HFFc6 (cell line): ENCODE measurements at regions not wholly inside any gene's neighbourhood (a gene's known extent, or its start where the extent isn't known, plus 50 kb on each side); places are given as distances from the start of the nearest gene placed in this dataset.

ENCODE experiments used
- DNase-seq: peaks from one replicate; pipeline ENCODE4 v3.0.0-alpha.2; 2018
- H3K27ac Mint-ChIP-seq: 2 replicates; pipeline ENCODE4 v1.8.0; 2020; ENCODE audit warnings: mild to moderate bottlenecking, mixed read lengths
- H3K27me3 Mint-ChIP-seq: 2 replicates; pipeline ENCODE4 v1.8.0; 2021; ENCODE audit warnings: mild to moderate bottlenecking, moderate library complexity, mixed read lengths; ENCODE audit not compliant: insufficient read depth
- H3K36me3 Mint-ChIP-seq: 2 replicates; pipeline ENCODE4 v1.8.0; 2021; ENCODE audit warnings: low read depth, mixed read lengths
- H3K4me1 Mint-ChIP-seq: 2 replicates; pipeline ENCODE4 v1.8.0; 2020; ENCODE audit warnings: low read depth, mixed read lengths
- H3K4me3 Mint-ChIP-seq: 2 replicates; pipeline ENCODE4 v1.8.0; 2020; ENCODE audit warnings: mild to moderate bottlenecking, moderate library complexity, mixed read lengths
- H3K9me3 Mint-ChIP-seq: 2 replicates; pipeline ENCODE4 v1.8.0; 2020; ENCODE audit warnings: mild to moderate bottlenecking, mixed read lengths
- CTCF ChIP-seq: fragments of 200-600 bp; sonication (generic); IDR thresholded peaks from 2 replicates; pipeline ENCODE4 v1.5.0; 2021; ENCODE audit warnings: antibody characterized with exemption, mild to moderate bottlenecking

DNA sequence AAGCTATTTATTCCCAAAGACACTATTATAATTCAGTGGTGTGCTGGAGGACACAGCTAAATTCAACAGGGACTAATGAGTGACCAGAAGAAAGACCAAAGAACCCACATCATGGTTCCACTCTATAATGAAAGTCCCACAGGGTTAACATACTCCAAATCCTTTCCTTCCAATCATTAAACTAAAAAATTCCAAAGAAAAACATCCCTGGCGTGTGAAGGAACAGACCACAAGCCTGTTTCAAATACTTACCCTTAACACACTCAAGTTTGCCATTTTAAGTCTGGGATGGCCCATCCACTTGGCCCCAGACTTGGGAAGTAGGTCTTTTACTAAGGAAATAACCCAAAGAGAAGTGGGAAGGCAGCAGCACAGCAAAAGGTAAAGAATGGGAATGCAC is 150.1 kb upstream of the CCDC150 start:
- Mint-ChIP-seq H3K27me3 (no peaks in the 10 kb centered on the region), H3K9me3 (no peaks in the 10 kb centered on the region; the same call in 1 of the 2 replicates), H3K27ac (no peak overlapping the region), H3K36me3 (peaks cover 11% of the 10 kb centered on the region; the same call in 1 of the 2 replicates), H3K4me3 (no peak overlapping the region), H3K4me1 (peaks cover 12% of the 10 kb centered on the region)
- TF ChIP-seq CTCF, result no peak
- DNase-seq, result no peak

- no peaks in the 10 kb centered on the region; the same call in 1 of the 2 replicates for H3K9me3 Mint-ChIP-seq
- H3K27me3 Mint-ChIP-seq, result no peaks in the 10 kb centered on the region
- H3K4me3 Mint-ChIP-seq, result no peak overlapping the region
- H3K27ac Mint-ChIP-seq, result no peak overlapping the region
- peaks cover 7% of the 10 kb centered on the region; the same call in 1 of the 2 replicates for H3K4me1 Mint-ChIP-seq
- TF ChIP-seq CTCF, result no peak
- no peak for DNase-seq
- H3K36me3 Mint-ChIP-seq, result peaks cover 6% of the 10 kb centered on the region; the same call in 1 of the 2 replicates
These were observed 146.6 kb upstream of the CCDC150 start for GRCh38 chr2:196492946-196493345.

GRCh38 chr2:196498962-196499361 is 140.6 kb upstream of the CCDC150 start:
- Mint-ChIP-seq H3K27ac (no peak overlapping the region), H3K4me3 (no peak overlapping the region), H3K4me1 (peaks cover 14% of the 10 kb centered on the region)

DNA sequence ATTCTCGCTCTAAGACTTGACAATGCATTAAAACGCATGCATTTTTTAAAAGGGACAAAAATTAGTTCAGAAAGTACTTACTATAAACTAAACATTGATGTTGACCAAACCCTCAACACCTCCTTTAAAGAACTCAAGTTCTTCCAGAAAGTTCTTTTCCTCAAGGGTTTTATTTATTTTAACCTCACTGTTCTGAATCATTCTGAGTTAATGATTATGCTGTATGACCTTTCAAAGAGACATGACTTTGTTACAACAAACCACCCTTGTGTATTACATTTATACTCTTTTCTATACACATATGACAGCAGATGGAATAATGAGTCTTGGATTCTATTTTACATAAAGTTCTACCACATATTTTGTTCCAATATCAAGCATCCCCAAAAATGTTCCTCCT is 139.8 kb upstream of the CCDC150 start:
- no peak for DNase-seq
- no peak for TF ChIP-seq CTCF
- Mint-ChIP-seq H3K27ac (no peak overlapping the region), H3K4me1 (peaks cover 14% of the 10 kb centered on the region), H3K4me3 (no peak overlapping the region), H3K36me3 (peaks cover 14% of the 10 kb centered on the region), H3K27me3 (no peaks in the 10 kb centered on the region; the same call in 1 of the 2 replicates), H3K9me3 (peaks cover 16% of the 10 kb centered on the region)

More at GRCh38 chr2:196498962-196499361, 140.6 kb upstream of the CCDC150 start:
- H3K27me3 Mint-ChIP-seq, result no peaks in the 10 kb centered on the region; the same call in 1 of the 2 replicates
- peaks cover 18% of the 10 kb centered on the region for H3K36me3 Mint-ChIP-seq
- no peak for TF ChIP-seq CTCF
- peaks cover 16% of the 10 kb centered on the region for H3K9me3 Mint-ChIP-seq
- DNase-seq, result no peak

GRCh38 chr2:196500686-196501431 is 138.7 kb upstream of the CCDC150 start:
- Mint-ChIP-seq H3K4me1 (peaks cover 14% of the 10 kb centered on the region), H3K27ac (no peak overlapping the region), H3K36me3 (peaks cover 14% of the 10 kb centered on the region), H3K4me3 (no peak overlapping the region), H3K27me3 (no peaks in the 10 kb centered on the region; the same call in 1 of the 2 replicates), H3K9me3 (peaks cover 16% of the 10 kb centered on the region)
- peak; percentile 29 for DNase-seq
- no peak for TF ChIP-seq CTCF
